Endometrium (tissue), 2 donors: ENCODE measurements at regions not wholly inside any gene's neighbourhood (a gene's known extent, or its start where the extent isn't known, plus 50 kb on each side); places are given as distances from the start of the nearest gene placed in this dataset.
"Not testable (repeated sequence)": the region's sequence is repeated elsewhere in the genome, so short reads cannot be mapped to it uniquely, and the experiment has no call there.

Source experiments
- FAIRE-seq: peaks from 2 replicates; lab custom pipeline; 2012; peaks lifted over from hg19 to GRCh38; lab: Jason Lieb, UNC
- donor health status: control.
- donor health status: control.

DNA sequence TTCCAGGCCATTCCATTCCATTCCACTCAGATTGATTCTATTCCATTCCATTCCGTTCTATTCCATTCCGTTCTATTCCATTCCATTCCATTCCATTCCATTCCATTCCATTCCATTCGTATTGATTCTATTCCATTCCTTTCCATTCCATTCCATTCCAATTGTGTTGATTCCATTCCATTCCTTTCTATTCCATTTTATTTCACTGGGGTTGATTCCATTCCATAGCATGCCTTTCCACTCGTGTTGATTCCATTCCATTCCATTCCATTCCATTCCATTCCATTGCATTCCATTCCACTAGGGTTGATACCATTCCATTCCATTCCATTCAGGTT is 1142.3 kb downstream of the RPIA start:
- FAIRE-seq, result no peak

DNA sequence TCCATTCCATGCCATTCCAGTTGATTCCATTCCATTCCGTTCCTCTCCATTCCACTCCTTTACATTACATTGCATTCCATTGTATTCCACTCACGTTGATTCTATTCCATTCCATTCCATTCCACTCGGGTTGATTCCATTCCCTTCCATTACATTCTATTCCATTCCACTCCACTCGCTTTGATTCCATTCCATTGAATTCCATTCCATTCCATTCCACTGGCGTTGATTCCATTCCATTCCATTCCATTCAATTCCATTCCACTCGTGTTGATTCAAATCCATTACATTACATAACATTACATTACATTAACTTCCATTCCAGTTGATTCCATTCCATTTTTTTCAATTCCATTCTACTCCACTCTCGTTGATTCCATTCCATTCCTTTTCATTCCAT is 1142.8 kb downstream of the RPIA start:
- FAIRE-seq, result no peak

GRCh38 chr2:89836326-89836725 is 1144.9 kb downstream of the RPIA start:
- FAIRE-seq, result not testable (repeated sequence)

GRCh38 chr2:89837962-89838625 is 1146.6 kb downstream of the RPIA start:
- FAIRE-seq, result no peak

- not testable (repeated sequence) for FAIRE-seq
These were observed 1148.7 kb downstream of the RPIA start for GRCh38 chr2:89840175-89840574.

GRCh38 chr2:89840781-89841475 is 1149.5 kb downstream of the RPIA start:
- not testable (repeated sequence) for FAIRE-seq

GRCh38 chr2:89841476-89841840 is 1150.0 kb downstream of the RPIA start:
- FAIRE-seq, result no peak

- no peak for FAIRE-seq
These were observed 1150.9 kb downstream of the RPIA start for GRCh38 chr2:89842180-89842908.

- no peak for FAIRE-seq
These were observed 1152.9 kb downstream of the RPIA start for GRCh38 chr2:89844221-89844943.

GRCh38 chr2:89845532-89845931 is 1154.1 kb downstream of the RPIA start:
- no peak for FAIRE-seq

GRCh38 chr2:89848114-89848513 is 1156.6 kb downstream of the RPIA start:
- no peak for FAIRE-seq

DNA sequence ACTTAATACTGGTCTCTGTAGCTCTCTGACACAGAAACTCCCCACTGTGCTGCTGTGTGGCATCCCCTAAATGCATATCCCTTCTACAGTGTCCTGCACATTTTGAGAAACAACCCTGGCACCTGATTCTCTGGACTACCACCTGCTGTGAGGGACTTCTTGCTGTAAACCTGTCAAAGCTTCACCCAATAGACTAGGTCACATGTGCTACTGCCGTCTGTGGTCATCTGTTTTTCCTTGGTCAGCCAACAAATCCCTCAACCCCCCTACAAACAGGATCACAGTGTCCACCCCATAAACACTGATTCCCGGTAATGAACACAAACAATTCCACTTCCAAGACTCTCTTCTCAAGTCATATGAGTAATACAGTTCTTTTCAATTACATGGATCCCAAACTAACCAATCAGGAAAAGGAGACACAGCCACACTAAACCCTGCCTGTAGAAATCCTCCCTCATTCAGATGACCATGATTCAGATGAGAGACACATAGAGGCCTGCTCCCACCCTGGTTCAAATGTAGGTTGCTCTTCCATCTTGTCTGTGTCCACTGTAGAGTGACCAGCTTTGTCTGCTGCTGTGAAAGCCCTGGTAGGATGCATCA is 1157.4 kb downstream of the RPIA start:
- FAIRE-seq, result no peak

DNA sequence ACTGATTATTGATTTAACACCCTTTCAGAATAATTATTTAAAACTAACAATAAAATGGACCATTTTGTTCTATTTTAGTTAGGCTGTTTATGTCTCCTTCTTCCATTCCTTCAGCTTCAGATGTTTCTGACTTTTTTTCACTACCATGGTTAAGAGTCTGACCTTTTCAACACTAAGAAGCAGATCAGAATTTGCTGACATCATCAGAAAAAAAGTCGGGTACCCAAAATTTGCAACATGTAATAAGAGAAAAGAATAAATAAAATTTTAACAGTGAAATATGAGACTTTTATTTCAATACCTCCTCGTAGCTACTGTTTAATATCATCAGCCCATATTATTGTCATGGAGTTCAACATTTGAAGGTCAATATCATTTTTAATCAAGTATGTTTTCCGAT is 1158.3 kb downstream of the RPIA start:
- FAIRE-seq, result no peak

GRCh38 chr2:89850481-89850880 is 1159.0 kb downstream of the RPIA start:
- no peak for FAIRE-seq

- no peak for FAIRE-seq
These were observed 1159.6 kb downstream of the RPIA start for GRCh38 chr2:89850881-89851582.

DNA sequence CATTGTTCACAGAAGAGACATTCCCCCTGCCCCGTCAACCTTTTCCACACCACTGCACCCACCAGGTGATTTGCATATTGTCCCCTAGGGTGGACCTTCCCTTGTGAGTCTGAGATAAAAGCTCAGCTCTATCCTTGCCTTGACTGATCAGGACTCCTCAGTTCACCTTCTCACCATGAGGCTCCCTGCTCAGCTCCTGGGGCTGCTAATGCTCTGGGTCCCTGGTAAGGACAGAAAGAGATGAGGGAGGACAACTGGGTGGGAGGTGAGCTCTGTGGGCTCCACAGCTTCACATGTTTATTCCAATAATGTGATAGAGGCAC is 1160.1 kb downstream of the RPIA start:
- no peak for FAIRE-seq

GRCh38 chr2:89853427-89853826 is 1162.0 kb downstream of the RPIA start:
- FAIRE-seq, result not testable (repeated sequence)

DNA sequence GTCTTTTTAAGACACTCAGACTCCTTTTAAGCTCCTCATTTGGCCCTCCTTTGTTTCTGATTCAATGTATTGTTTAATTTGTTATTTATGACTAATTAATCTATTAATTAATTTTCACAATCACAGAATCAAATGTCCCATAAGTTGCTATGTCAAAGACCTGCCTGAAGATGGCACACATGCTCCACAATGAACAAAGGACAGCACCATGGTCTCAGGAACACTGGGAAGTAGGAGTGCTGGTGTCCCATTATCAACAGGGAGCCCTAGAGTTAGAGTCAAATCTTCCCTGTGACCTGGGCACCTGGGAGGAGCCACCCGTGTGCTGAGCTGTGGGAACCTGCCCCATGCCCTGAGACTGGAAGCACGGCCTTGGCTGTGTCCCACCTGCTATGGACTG is 1164.3 kb downstream of the RPIA start:
- FAIRE-seq, result not testable (repeated sequence)

- FAIRE-seq, result not testable (repeated sequence)
These were observed 1164.8 kb downstream of the RPIA start for GRCh38 chr2:89856305-89856704.

- not testable (repeated sequence) for FAIRE-seq
These were observed 1170.7 kb downstream of the RPIA start for GRCh38 chr2:89862164-89862563.

GRCh38 chr2:89863209-89863608 is 1171.7 kb downstream of the RPIA start:
- FAIRE-seq, result not testable (repeated sequence)
